Pulmonary artery endothelial cell (primary cell): ENCODE measurements at regions not wholly inside any gene's neighbourhood (a gene's known extent, or its start where the extent isn't known, plus 50 kb on each side); places are given as distances from the start of the nearest gene placed in this dataset.
"Not testable (repeated sequence)": the region's sequence is repeated elsewhere in the genome, so short reads cannot be mapped to it uniquely, and the experiment has no call there.

Experiments used
- DNase-seq: peaks from one replicate; pipeline ENCODE4 v3.0.0-alpha.2; 2011; ENCODE audit warnings: low read depth, low spot score

- DNase-seq = no peak
These were observed 929.8 kb downstream of the GALC start for GRCh38 chr14:87063181-87063580.

GRCh38 chr14:87060405-87060804 is 932.6 kb downstream of the GALC start:
- DNase-seq = no peak

DNA sequence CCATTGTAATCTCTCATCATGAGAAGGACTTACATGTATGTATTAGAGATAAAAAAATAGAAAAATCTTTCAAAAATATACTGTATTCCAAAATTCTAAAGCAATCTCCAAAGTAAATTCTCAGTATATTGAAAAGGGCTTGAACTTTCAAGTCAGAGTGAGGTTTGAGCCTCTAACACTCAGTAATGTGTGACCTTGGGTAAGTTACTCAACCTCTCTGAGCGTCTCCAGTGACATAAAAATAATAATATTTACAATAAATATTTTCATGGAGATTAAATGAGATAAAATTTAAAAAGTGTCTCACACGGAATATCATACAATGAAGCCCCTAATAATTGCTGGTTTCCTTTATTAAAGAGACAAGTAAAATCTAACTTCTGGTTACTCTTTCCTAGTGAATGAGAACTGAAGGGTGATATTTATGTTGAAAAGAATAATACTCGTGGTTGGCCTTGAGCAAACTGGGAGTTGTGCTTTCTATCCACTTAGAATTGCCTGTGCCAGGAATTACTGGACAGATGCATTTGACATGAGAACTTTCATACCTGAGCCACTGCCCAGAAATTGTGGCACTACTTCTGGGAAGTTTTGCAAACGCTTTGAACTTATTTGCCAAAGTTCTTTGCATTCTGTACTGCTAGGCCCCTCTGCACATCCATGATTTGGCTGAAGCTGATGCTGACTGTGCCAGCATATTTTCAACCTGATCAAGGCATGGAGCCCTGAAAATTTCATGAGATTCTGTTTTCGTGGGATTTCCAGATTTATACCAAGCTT is 933.7 kb downstream of the GALC start:
- DNase-seq = no peak

DNA sequence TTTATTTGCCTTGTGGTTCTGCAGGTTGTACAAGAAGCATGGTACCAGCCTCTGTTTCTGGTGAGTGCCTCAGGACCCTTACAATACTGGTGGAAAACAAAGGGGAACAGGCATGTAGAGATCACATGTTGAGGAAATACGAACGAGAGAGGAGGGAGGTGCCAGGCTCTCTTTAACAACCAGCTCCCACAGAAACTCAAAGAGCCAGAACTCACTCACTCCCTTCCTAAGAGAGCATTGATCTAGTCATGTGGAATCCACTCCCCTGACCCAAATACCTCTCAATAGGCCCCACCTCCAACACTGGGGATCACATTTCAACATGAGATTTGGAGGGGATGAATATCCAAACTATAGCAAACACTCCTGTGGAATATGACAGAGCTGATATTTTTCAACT is 938.0 kb downstream of the GALC start:
- no peak for DNase-seq

DNA sequence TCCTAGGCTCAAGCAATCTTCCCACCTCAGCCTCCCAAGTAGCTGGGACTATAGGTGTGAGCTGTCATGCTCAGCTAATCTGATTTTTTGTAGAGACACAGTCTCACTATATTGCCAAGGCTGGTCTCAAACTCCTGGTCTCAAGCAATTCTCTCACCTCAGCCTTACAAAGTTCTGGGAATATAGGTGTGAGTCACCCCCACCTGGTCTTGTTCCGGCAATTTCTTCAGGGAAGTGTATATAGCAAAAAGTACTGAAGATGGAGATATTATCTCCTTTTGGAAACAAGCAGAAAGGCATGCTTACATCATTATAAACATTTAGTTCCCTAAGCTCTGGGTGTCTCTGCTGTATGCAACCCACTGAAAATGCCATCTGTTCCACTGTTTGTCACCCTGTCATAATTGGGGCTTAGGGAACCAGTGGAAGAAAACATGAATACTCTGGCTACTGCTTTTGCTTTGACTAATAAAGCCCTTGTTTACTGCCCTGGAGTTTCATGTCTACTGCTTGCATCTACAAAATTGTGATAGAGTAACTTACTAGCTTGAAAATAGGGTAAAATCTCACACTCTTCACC is 940.2 kb downstream of the GALC start:
- no peak for DNase-seq

- DNase-seq = no peak
These were observed 942.6 kb downstream of the GALC start for GRCh38 chr14:87050421-87050820.

DNA sequence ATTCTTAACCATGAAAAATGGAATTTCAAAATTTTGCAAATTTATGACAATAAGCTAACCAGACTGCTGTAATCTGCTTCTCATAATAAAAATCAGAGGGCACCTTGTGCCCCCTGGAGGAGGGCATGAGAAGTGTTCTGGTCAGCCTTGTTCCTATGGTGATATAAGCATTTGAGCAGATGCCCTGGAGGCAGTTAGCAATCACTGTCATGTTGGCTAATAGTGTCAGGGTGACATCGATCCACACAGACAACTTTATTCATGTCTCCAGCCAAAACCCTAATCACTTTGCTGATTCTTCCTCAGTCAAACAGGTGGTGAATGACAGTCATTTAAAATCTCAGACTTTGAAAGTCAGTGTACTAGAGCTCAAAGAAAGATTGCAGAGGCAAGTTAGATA is 943.0 kb downstream of the GALC start:
- DNase-seq = no peak

- DNase-seq = no peak
These were observed 946.0 kb downstream of the GALC start for GRCh38 chr14:87046960-87047359.

- no peak for DNase-seq
These were observed 947.0 kb downstream of the GALC start for GRCh38 chr14:87045956-87046355.

DNA sequence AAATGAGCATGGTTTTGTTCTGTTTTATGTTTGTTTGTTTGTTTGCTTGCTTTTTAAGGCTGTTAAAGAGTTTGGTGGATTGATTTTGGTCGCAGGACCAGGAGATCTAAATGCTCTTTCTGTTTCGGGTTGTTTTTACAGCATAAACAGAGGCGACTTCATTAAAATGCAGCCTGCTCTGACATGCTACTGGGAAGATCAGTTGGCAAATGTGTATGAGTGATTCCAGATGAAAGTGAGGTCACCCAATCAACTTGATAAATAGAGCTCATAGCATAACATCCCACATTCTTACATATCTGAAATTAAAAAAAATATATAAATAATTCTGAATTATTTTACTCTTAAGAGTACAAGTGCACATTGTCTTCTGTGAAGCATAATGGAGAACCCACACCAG is 947.7 kb downstream of the GALC start:
- no peak for DNase-seq

DNA sequence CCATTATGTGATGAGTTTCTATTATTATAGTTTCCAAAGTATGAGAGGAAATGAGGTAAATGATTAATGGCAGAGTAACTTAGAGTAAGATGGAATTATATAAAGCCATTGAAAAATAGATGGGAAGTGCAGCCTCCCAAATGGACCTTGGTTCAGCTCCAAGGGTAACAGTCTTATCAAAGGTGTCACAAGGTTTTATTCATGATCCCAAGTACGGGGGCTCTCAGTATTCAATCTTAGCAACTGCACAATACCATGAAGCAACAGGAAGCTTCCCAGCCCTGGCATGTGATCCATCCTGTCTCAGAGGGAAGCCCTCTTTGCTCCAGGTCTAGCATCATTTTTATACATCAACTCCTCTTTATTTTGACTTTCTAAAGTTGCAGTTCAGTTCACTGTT is 948.2 kb downstream of the GALC start:
- no peak for DNase-seq

- no peak for DNase-seq
These were observed 949.2 kb downstream of the GALC start for GRCh38 chr14:87043667-87044200.

GRCh38 chr14:87042354-87042753 is 950.6 kb downstream of the GALC start:
- no peak for DNase-seq

DNA sequence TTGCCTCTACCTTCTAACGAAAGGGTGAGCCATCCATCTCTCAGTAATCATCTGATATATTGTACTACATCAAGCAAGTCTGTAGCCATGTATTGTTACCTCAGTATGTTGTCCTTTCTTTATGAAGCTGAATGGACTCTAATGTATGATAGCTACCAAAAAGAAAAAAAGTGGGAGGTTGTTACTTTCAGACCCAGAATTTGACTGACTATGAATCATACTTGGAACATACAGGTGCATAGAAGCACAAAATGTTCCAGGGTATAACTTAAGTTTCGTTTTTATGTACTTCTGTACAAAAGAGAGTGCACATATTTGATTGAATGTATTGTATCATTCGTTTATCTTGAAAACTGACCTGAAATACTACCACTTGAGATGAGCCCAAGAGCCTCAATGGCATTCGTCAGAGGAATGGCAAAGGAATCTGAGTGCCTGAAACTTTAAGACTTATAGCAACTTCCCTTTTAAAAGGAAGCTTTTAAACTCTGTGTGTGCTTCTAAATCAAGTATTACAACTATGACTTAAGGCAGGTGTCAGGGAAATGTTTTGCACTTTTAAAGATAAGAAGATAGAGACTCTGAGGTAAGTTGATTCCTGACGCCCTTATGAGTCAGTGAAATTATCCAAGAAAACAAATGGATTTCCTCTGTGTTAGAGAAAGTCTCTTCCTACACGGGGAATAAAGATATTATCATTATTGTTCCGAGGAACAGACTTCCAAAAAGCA is 951.5 kb downstream of the GALC start:
- no peak for DNase-seq

DNA sequence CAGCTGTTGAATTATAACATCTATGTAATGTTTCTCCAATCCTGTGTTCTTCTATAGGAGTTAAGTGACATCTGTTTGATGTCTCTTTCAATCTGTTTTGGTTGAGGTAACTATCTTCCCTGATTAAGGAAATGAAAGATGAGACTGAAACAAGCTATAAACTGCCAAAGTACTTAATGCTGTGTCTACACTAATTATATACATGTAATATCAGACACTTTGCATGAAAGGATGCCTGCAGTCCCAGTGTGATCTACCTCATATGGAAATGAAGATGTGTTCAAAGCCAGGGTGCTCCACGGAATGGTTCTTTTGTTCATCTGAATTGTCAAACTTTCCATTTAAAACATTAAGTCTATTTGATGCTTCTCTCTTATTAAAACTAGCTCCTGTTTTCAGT is 958.3 kb downstream of the GALC start:
- DNase-seq = no peak

GRCh38 chr14:87030197-87030596 is 962.8 kb downstream of the GALC start:
- DNase-seq = no peak

DNA sequence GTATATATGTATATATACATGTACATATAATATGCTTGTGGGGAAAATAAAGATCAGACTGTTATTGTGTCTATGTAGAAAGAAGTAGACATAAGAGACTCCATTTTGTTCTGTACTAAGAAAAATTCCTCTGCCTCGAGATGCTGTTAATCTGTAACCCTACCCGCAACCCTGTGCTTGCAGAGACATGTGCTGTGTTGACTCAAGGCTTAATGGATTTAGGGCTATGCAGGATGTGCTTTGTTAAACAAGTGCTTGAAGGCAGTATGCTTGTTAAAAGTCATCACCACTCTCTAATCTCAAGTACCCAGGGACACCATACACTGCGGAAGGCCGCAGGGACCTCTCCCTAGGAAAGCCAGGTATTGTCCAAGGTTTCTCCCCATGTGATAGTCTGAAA is 972.9 kb downstream of the GALC start:
- not testable (repeated sequence) for DNase-seq

DNA sequence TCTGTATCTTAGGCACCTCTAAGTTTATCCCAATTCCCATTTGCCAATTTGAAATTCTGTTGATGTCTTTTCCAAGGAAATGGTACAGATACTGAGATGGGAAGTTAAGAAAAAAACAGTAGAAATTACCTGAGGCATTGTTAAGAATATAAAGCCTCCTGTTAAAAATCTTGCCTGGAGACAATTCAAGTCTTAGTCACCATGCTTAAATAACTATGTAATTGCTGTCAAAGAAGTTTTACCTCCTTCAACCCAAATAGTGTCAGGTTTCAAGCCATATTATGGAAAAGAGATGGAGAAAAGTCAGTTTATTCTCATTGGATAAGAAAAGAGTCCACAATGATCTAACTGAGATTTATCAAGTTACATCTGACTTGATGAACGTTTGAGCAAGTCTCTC is 974.7 kb downstream of the GALC start:
- no peak for DNase-seq

DNA sequence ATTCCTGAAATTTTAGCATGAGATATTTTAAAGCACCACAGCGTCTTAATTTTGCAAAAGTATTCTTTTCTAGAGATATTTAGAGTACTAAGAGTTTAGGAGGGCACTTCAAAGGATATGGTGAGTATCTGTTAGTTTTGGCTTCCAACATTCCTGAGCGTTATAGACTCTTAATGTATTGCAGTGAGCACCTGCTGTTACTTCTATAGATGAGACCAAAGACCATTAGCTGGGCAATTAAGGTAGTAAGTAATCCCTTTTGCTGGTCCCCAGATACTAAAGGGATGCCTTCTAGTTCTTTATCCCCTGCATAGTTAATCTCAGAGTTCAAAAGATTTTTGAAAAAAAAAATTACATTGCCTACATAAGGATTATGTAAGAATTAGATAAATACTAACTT is 975.6 kb downstream of the GALC start:
- DNase-seq = no peak

DNA sequence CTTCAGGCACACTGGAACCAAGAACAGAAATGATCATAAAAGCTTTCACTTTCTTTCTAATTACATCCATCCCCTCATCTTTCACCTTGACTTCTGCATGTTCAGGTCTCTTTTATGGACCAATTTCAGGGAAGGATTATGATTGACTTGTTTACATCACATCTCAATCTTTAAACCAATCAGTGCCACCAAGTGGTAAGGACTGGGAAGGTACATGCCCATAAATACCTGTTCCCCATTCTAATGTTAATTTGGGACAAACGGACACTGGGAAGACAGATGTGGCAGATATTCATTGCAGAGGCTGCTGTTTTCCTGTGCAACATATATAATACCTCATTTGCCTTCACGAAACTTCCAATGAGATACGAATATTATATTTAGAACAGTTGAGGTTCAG is 978.1 kb downstream of the GALC start:
- DNase-seq = no peak

DNA sequence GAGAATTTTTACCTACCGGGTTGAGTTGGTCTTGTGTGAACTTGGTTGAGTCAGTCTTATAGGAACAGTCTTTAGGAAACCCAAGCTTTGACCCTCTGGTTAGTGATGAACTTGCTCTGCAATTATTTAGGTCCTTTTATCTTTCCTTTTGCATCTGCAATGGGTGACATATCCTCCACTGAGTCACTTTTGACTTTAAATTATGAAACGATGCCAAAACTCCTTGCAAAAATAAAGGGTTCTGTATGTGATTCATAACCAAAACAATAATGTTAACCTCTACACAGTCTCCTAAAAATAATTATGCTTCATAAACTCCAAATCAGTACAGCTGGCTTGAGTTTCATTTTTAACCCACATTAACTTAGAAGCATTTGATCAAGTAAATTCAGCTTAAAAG is 979.4 kb downstream of the GALC start:
- no peak for DNase-seq

DNA sequence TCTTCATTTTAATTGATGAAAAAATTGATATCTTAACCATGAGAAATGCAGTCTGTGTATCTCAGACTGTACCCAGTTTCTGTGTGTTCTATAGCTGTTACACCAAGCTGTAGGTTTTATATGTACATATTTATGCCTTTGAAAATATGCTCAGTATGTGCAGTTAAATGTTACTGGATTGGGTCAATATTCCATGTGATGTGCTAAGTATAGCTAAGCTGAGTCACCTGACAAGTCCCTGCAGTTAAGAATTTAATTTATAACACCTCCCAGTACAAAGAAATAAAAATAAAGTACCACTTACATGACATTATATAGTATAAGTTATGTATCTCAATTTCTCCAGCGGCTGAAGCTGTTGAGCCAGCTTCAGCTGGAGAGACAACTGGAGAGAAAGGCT is 984.0 kb downstream of the GALC start:
- no peak for DNase-seq

GRCh38 chr14:87005280-87005679 is 987.7 kb downstream of the GALC start:
- DNase-seq = no peak
